AG04450 (cell line): ENCODE measurements at regions not wholly inside any gene's neighbourhood (a gene's known extent, or its start where the extent isn't known, plus 50 kb on each side); places are given as distances from the start of the nearest gene placed in this dataset.
A peak's percentile ranks its signal among the peaks of the same experiment; 100 is the strongest.

Source experiments
- CTCF ChIA-PET: fragments of 300-600, 350-600 bp; formaldehyde crosslinking; extraction: SDS; loops from one replicate; lab custom pipeline; 2022; ENCODE audit warnings: antibody characterized with exemption, inconsistent platforms; lab: Charles Lee
- POLR2A ChIA-PET: fragments of 350-600 bp; formaldehyde crosslinking; extraction: SDS; loops from one replicate; lab custom pipeline; 2021; ENCODE audit warnings: antibody characterized with exemption, inconsistent platforms; lab: Yijun Ruan, JAX
- DNase-seq: peaks from one replicate; pipeline ENCODE4 v3.0.0-alpha.2; 2011; ENCODE audit warnings: low read depth, low spot score
- H3K27ac ChIP-seq: one replicate; pipeline ENCODE4 v1.5.1; 2012; ENCODE audit warnings: low read depth, low read length, control low read depth
- H3K27me3 ChIP-seq: one replicate; pipeline ENCODE4 v1.6.0; 2012; ENCODE audit warnings: low read length; ENCODE audit not compliant: control insufficient read depth, insufficient read depth
- H3K4me3 ChIP-seq: 2 replicates; pipeline ENCODE4 v1.5.1; 2011; ENCODE audit warnings: mild to moderate bottlenecking, low read depth, low read length, control low read depth
- H3K9me3 ChIP-seq: 2 replicates; pipeline ENCODE4 v1.5.1; 2012; ENCODE audit warnings: low read length; ENCODE audit not compliant: control insufficient read depth, insufficient read depth
- CTCF ChIP-seq: IDR thresholded peaks from 2 replicates; pipeline ENCODE4 v1.5.1; 2011; ENCODE audit warnings: low read depth, low read length, control low read depth, inconsistent platforms

- ChIA-PET POLR2A (interaction anchor here (0.9 to 1.6 kb wide), 2 partner anchors 15 to 224 kb away, joined by 3 to 5 read pairs; no protein-coding TSS in a partner anchor), CTCF (interaction anchor here (1.0 kb wide), 1 partner anchor 304 kb away, joined by 3 read pairs; no protein-coding TSS in a partner anchor)
- no peak overlapping the region for H3K4me3 ChIP-seq
- no peaks in the 10 kb centered on the region for H3K27me3 ChIP-seq
- no peaks in the 10 kb centered on the region for H3K9me3 ChIP-seq
- no peak overlapping the region for H3K27ac ChIP-seq
- peak; percentile 44 for DNase-seq
- no peak for TF ChIP-seq CTCF
Observed at GRCh38 chr14:71551291-71551950, 380.8 kb upstream of the RGS6 start.

- Histone ChIP-seq H3K27ac (no peak overlapping the region), H3K4me3 (no peak overlapping the region), H3K9me3 (no peaks in the 10 kb centered on the region), H3K27me3 (no peaks in the 10 kb centered on the region)
- no peak for TF ChIP-seq CTCF
- ChIA-PET POLR2A (no interaction called here), CTCF (interaction anchor here (0.6 to 0.9 kb wide), 2 partner anchors 14 to 201 kb away, joined by 3 read pairs; no protein-coding TSS in a partner anchor)
- DNase-seq, result no peak
Observed at GRCh38 chr14:71552809-71553208, 379.4 kb upstream of the RGS6 start.

- Histone ChIP-seq H3K27ac (no peak overlapping the region), H3K9me3 (no peaks in the 10 kb centered on the region), H3K4me3 (no peak overlapping the region), H3K27me3 (no peaks in the 10 kb centered on the region)
- POLR2A ChIA-PET, result no interaction called here
- CTCF ChIA-PET, result no interaction called here
- TF ChIP-seq CTCF, result no peak
- DNase-seq, result no peak
Observed at GRCh38 chr14:71553779-71554178, 378.4 kb upstream of the RGS6 start.

GRCh38 chr14:71554323-71554722 is 377.9 kb upstream of the RGS6 start:
- H3K27ac ChIP-seq, result no peak overlapping the region
- H3K9me3 ChIP-seq, result no peaks in the 10 kb centered on the region
- CTCF ChIA-PET, result interaction anchor here (1.0 to 1.1 kb wide), 2 partner anchors 183 to 450 kb away, joined by 3 read pairs; no protein-coding TSS in a partner anchor
- no peak for TF ChIP-seq CTCF
- H3K4me3 ChIP-seq, result no peak overlapping the region
- no peak for DNase-seq
- H3K27me3 ChIP-seq, result no peaks in the 10 kb centered on the region
- POLR2A ChIA-PET, result no interaction called here

- no peaks in the 10 kb centered on the region for H3K27me3 ChIP-seq
- no peaks in the 10 kb centered on the region for H3K9me3 ChIP-seq
- no peak for DNase-seq
- TF ChIP-seq CTCF, result no peak
- ChIA-PET POLR2A (no interaction called here), CTCF (interaction anchor here (1.0 to 1.1 kb wide), 2 partner anchors 183 to 451 kb away, joined by 3 read pairs; no protein-coding TSS in a partner anchor)
- H3K4me3 ChIP-seq, result no peak overlapping the region
- H3K27ac ChIP-seq, result no peak overlapping the region
Observed at GRCh38 chr14:71554959-71555612, 377.1 kb upstream of the RGS6 start.
